ENCODE measurements at regions not wholly inside any gene's neighbourhood (a gene's known extent, or its start where the extent isn't known, plus 50 kb on each side); places are given as distances from the start of the nearest gene placed in this dataset.

- TF ChIP-seq SMAD4 (CRISPR knock-in tag; conservative IDR thresholded peaks at IDR 0.05) (peak; percentile 55; the same call in 1 of the 2 replicates), NR2F6 (CRISPR knock-in tag; IDR thresholded peaks at IDR 0.05) (no peak), ZNF740 (CRISPR knock-in tag; IDR thresholded peaks at IDR 0.05) (no peak), ZNF740 (tag; IDR thresholded peaks at IDR 0.05) (peak in 1 of 2 experiments; percentile 92; a peak in 2 of 4 replicates), ZBTB34 (CRISPR knock-in tag; IDR thresholded peaks at IDR 0.05) (0 out of 2 replicates have a peak, but pooled peaks have one; percentile 48), PATZ1 (CRISPR knock-in tag; IDR thresholded peaks at IDR 0.05; ENCODE audit: borderline replicate concordance) (peak; percentile 54; the same call in 1 of the 2 replicates), ZNF75A (CRISPR knock-in tag; IDR thresholded peaks at IDR 0.05) (no peak), L3MBTL2 (IDR thresholded peaks at IDR 0.05) (no peak), KLF6 (CRISPR knock-in tag; IDR thresholded peaks at IDR 0.05; ENCODE audit: borderline replicate concordance) (peak; percentile 90), ZNF395 (CRISPR knock-in tag; IDR thresholded peaks at IDR 0.05) (peak; percentile 79; the same call in 1 of the 2 replicates), DMBX1 (CRISPR knock-in tag; IDR thresholded peaks at IDR 0.05; ENCODE audit: borderline replicate concordance) (peak; percentile 73; the same call in 1 of the 2 replicates), NR0B1 (IDR thresholded peaks at IDR 0.05; ENCODE audit: partially characterized antibody) (no peak), TCF7L2 (IDR thresholded peaks at IDR 0.05; ENCODE audit: low read depth, low read length) (no peak), ARID2 (IDR thresholded peaks at IDR 0.05) (no peak), ZBTB1 (CRISPR knock-in tag; IDR thresholded peaks at IDR 0.05; ENCODE audit: borderline replicate concordance, low read depth) (no peak), TAF1 (IDR thresholded peaks at IDR 0.05; ENCODE audit: control insufficient read depth, extremely low read depth, insufficient read depth, low read length, severe bottlenecking) (no peak), ZNF583 (CRISPR knock-in tag; IDR thresholded peaks at IDR 0.05) (peak; percentile 70; the same call in 1 of the 2 replicates)
Measured at GRCh38 chr3:111480091-111480490, 61.9 kb upstream of the CD96 start (continued).
